OCI-LY7 (cell line): ENCODE measurements at regions not wholly inside any gene's neighbourhood (a gene's known extent, or its start where the extent isn't known, plus 50 kb on each side); places are given as distances from the start of the nearest gene placed in this dataset.

Source experiments
- BruUV-seq: library from RNA; stranded (reverse); fragments of 400-500 nt; replicated peaks from 2 replicates; lab custom pipeline; 2021; lab: Mats Ljungman, UMichigan
- CTCF ChIA-PET: fragments of 300-600 bp; sonication (Branson Sonifier 250); formaldehyde crosslinking; loops from one replicate; lab custom pipeline; 2022; ENCODE audit warnings: antibody characterized with exemption; ENCODE audit not compliant: unreplicated experiment; lab: Charles Lee
- POLR2A ChIA-PET: fragments of 300-600 bp; sonication (Branson Sonifier 250); formaldehyde crosslinking; loops from one replicate; lab custom pipeline; 2022; ENCODE audit warnings: antibody characterized with exemption; lab: Charles Lee
- DNase-seq: peaks from one replicate; pipeline ENCODE4 v3.0.0-alpha.2; 2015; ENCODE audit warnings: low spot score
- H2AFZ ChIP-seq: fragments of 200-600 bp; sonication (generic), shearing (Covaris generic); 2 replicates; pipeline ENCODE4 v1.6.1; 2014; ENCODE audit warnings: mild to moderate bottlenecking, antibody characterized with exemption, low read length, moderate library complexity
- H3K27ac ChIP-seq: fragments of 200-600 bp; sonication (generic); 2 replicates; pipeline ENCODE4 v1.5.1; 2014; ENCODE audit warnings: mixed run types, low read depth, mild to moderate bottlenecking, moderate library complexity, low read length, inconsistent platforms; ENCODE audit not compliant: poor library complexity, severe bottlenecking
- H3K36me3 ChIP-seq: fragments of 200-600 bp; sonication (generic); 2 replicates; pipeline ENCODE4 v1.6.1; 2014; ENCODE audit warnings: mild to moderate bottlenecking, antibody characterized with exemption, low read length, moderate library complexity, mixed read lengths; ENCODE audit not compliant: insufficient read depth
- H3K4me1 ChIP-seq: fragments of 200-600 bp; sonication (generic); 2 replicates; pipeline ENCODE4 v1.5.1; 2014; ENCODE audit warnings: mild to moderate bottlenecking, low read length; ENCODE audit not compliant: insufficient read depth, poor library complexity, severe bottlenecking
- H3K4me2 ChIP-seq: fragments of 200-600 bp; sonication (generic); 2 replicates; pipeline ENCODE4 v1.6.1; 2014; ENCODE audit warnings: mild to moderate bottlenecking, low read length
- H3K4me3 ChIP-seq: fragments of 200-600 bp; sonication (generic); 2 replicates; pipeline ENCODE4 v1.5.1; 2014; ENCODE audit warnings: mild to moderate bottlenecking, low read depth, low read length; ENCODE audit not compliant: poor library complexity, severe bottlenecking
- H3K79me2 ChIP-seq: fragments of 200-600 bp; sonication (generic); 2 replicates; pipeline ENCODE4 v1.6.1; 2016; ENCODE audit warnings: low read depth, mild to moderate bottlenecking, low read length, moderate library complexity, mixed read lengths; ENCODE audit not compliant: insufficient read depth
- H3K9me2 ChIP-seq: fragments of 200-600 bp; sonication (generic); 2 replicates; pipeline ENCODE4 v1.6.1; 2016; ENCODE audit warnings: mild to moderate bottlenecking, low read length, mixed read lengths; ENCODE audit not compliant: insufficient read depth
- H3K9me3 ChIP-seq: fragments of 200-600 bp; sonication (generic); 2 replicates; pipeline ENCODE4 v1.6.1; 2014; ENCODE audit warnings: mild to moderate bottlenecking, mixed run types, low read length, mixed read lengths
- H4K20me1 ChIP-seq: fragments of 200-600 bp; sonication (generic); 2 replicates; pipeline ENCODE4 v1.6.1; 2014; ENCODE audit warnings: mild to moderate bottlenecking, antibody characterized with exemption, low read length, moderate library complexity, mixed read lengths; ENCODE audit not compliant: insufficient read depth
- CTCF ChIP-seq: fragments of 200-600 bp; sonication (generic); conservative IDR thresholded peaks from 2 replicates; pipeline ENCODE4 v1.5.1; 2014; ENCODE audit warnings: mild to moderate bottlenecking, antibody characterized with exemption, low read length, moderate library complexity, mixed read lengths
- EZH2phosphoT487 ChIP-seq: fragments of 200-600 bp; sonication (generic); IDR thresholded peaks from 2 replicates; pipeline ENCODE4 v1.6.1; 2018; ENCODE audit warnings: low read depth, borderline replicate concordance, mild to moderate bottlenecking, mixed run types, antibody characterized with exemption, low read length, moderate library complexity, mixed read lengths
- intact Hi-C: fragments of 100-400 bp; cut with micrococcal nuclease; formaldehyde crosslinking; loops from one replicate; pipeline ENCODE4 v1.10.0; 2022; ENCODE audit not compliant: unreplicated experiment

GRCh38 chr2:196294516-196294909 is 123.1 kb upstream of the STK17B start:
- no peak overlapping the region for H3K4me2 ChIP-seq
- intact Hi-C loops, result loop anchor here (10.0 kb wide), 1 partner anchor 350 kb away; no protein-coding TSS in a partner anchor
- TF ChIP-seq CTCF (no peak), EZH2phosphoT487 (no peak)

GRCh38 chr2:196295005-196295404 is 123.6 kb upstream of the STK17B start:
- H3K79me2 ChIP-seq, result no peaks in the 10 kb centered on the region
- no TSS peak for BruUV-seq
- H2AFZ ChIP-seq, result no peak overlapping the region

More at GRCh38 chr2:196294516-196294909, 123.1 kb upstream of the STK17B start:
- CTCF ChIA-PET, result no interaction called here
- no peak for DNase-seq
- Histone ChIP-seq H3K9me2 (no peaks in the 10 kb centered on the region), H3K27ac (no peak overlapping the region), H3K79me2 (no peaks in the 10 kb centered on the region), H4K20me1 (no peaks in the 10 kb centered on the region), H2AFZ (no peak overlapping the region), H3K4me1 (no peaks in the 10 kb centered on the region), H3K36me3 (no peaks in the 10 kb centered on the region), H3K4me3 (no peak overlapping the region), H3K9me3 (no peaks in the 10 kb centered on the region)
- POLR2A ChIA-PET, result interaction anchor here (0.7 to 1.0 kb wide), 3 partner anchors 9 to 67 kb away, joined by 3 read pairs; no protein-coding TSS in a partner anchor
- BruUV-seq, result no TSS peak

More at GRCh38 chr2:196295005-196295404, 123.6 kb upstream of the STK17B start:
- Histone ChIP-seq H3K36me3 (no peaks in the 10 kb centered on the region), H4K20me1 (no peaks in the 10 kb centered on the region), H3K4me2 (no peak overlapping the region), H3K4me1 (no peaks in the 10 kb centered on the region), H3K9me3 (no peaks in the 10 kb centered on the region), H3K9me2 (no peaks in the 10 kb centered on the region), H3K4me3 (no peak overlapping the region), H3K27ac (no peak overlapping the region)
- ChIA-PET CTCF (no interaction called here), POLR2A (interaction anchor here (0.8 to 1.0 kb wide), 2 partner anchors 9 to 68 kb away, joined by 3 read pairs; no protein-coding TSS in a partner anchor)
- intact Hi-C loops, result loop anchor here (5.0 to 10.0 kb wide), 3 partner anchors 157 to 350 kb away; no protein-coding TSS in a partner anchor
- TF ChIP-seq EZH2phosphoT487 (no peak), CTCF (no peak)
- no peak for DNase-seq
